GM19238 (cell line): ENCODE measurements at regions not wholly inside any gene's neighbourhood (a gene's known extent, or its start where the extent isn't known, plus 50 kb on each side); places are given as distances from the start of the nearest gene placed in this dataset.
"Not testable (repeated sequence)": the region's sequence is repeated elsewhere in the genome, so short reads cannot be mapped to it uniquely, and the experiment has no call there.

Source experiments
- DNase-seq: peaks from one replicate; pipeline ENCODE4 v3.0.0; 2011; ENCODE audit warnings: low spot score; ENCODE audit not compliant: insufficient read length

DNA sequence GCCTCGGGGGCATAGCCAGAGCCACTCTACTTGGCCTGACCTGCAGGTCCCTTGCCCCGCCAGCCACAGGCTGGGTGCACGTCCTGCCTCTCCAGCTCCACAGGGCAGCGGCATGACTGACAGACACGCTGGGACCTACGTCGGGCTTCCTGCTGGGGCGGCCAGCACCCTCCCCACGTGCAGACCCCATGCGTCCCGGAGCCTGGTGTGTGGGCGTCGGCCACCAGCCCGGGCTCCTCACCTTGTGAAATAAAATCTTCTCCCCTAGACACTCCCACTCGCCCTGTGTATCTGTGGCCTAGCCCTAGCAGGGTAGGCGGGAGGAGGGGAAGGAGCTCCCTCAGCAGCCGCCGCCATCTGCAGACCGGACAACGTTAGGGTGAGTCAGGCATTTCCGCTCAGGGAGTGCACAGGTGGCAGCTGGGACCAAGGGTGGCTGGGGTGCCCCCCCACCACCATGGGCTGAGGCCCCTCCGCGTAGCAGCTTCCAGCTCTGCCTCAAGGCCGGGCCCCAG, 119.5 kb downstream of the IGLL1 start:
- not testable (repeated sequence) for DNase-seq

DNA sequence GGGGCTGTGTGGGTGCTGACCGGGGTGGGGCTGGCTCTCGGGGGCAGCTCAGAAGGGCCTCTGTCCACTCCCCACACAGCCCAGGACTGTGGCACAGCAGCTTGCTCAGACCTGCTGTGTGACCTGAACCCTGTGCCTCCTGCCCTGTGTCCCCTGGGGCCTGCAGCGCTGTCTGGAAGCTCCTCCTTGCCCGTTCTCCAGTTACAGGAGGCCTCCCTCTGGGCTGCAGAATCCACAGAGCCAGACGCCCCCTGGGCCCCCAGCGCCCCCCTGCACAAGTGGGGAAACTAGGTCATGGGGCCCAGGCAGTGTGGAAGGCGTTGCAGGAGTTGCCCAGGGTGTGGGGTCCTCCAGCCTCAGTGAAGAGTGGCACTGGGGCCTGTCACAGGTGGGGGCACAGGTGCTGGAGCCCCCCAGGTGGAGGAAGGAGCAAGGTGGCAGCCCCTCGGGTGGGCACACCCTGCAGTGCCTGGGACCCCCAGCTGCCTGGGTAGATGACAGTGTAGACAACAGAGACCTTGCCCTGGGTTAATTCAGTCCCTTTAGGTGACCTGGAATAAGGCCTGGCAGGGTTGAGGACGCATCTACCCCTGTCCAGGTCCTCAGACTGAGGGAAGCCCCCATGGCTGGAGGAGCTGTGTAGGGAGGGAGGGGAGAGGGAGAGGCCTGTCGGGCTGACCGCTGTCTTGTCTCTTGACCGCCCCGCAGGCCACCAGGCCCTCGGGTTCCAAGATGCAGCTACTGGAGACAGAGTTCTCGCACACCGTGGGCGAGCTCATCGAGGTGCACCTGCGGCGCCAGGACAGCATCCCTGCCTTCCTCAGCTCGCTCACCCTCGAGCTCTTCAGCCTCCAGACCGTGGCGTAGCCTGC, 120.2 kb downstream of the IGLL1 start:
- not testable (repeated sequence) for DNase-seq

- no peak for DNase-seq
Observed at GRCh38 chr22:23458663-23459541, 121.2 kb downstream of the IGLL1 start.

GRCh38 chr22:23457380-23457985, 122.6 kb downstream of the IGLL1 start:
- DNase-seq, result no peak

- not testable (repeated sequence) for DNase-seq
Observed at GRCh38 chr22:23456666-23457379, 123.3 kb downstream of the IGLL1 start.

GRCh38 chr22:23454345-23454744, 125.7 kb downstream of the IGLL1 start:
- DNase-seq, result not testable (repeated sequence)

GRCh38 chr22:23453277-23453676, 126.8 kb downstream of the IGLL1 start:
- DNase-seq, result no peak

GRCh38 chr22:23452231-23453010, 127.7 kb downstream of the IGLL1 start:
- DNase-seq, result no peak

GRCh38 chr22:23451452-23452230, 128.4 kb downstream of the IGLL1 start:
- not testable (repeated sequence) for DNase-seq

DNA sequence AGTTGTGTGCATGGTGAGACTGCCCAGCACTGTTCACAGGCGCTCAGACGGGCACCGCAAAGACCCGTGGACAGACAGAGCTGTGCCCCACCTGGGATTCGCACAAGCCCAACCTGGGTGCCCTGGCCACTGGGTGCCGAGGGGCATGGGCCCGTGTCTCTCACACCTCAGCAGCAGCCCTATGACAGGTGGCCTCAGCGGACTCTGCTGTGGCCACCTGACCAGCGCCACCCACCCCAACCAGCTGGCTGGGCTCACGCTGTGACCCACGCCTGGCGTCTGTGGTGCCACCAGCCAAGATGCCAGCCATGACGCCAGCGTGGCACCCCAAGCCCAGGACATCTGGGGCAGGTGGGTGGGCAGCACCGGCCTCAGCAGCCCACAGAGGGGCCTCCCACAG, 129.3 kb downstream of the IGLL1 start:
- DNase-seq, result not testable (repeated sequence)

GRCh38 chr22:23450434-23450795, 129.7 kb downstream of the IGLL1 start:
- no peak for DNase-seq

DNA sequence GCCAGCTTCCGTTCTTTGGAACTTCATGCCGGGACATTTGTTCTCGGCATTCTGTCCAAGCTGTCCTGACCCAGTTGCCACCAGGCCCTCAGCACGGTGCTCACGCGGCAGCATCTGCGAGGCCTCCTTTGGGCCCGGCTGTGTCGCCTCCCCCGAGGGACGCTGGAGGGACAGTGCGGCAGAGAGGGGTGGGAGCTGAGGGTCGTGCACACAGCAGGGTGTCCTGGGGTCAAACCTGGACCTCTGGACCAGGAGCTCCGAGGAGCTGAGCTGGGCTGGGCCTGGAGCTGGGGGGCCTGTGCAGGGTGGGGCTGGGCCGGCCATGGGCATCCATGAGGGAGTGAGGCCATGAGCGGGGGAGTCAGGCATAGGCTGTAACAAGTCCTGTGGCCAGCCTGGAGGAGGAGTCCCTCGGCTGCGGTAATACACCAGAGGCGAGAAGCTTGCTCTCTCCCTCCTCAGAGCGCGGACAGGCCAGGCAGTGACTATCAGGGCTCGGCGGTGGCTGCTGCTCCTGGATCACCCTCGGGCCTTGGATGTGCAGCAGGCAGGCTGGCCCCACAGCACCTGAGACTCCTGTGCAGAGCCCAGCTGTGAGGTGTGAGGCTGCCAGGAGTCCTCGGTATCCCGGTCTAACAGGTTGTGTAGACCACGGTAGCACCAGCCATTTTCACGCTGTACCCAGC, 130.2 kb downstream of the IGLL1 start:
- not testable (repeated sequence) for DNase-seq

DNA sequence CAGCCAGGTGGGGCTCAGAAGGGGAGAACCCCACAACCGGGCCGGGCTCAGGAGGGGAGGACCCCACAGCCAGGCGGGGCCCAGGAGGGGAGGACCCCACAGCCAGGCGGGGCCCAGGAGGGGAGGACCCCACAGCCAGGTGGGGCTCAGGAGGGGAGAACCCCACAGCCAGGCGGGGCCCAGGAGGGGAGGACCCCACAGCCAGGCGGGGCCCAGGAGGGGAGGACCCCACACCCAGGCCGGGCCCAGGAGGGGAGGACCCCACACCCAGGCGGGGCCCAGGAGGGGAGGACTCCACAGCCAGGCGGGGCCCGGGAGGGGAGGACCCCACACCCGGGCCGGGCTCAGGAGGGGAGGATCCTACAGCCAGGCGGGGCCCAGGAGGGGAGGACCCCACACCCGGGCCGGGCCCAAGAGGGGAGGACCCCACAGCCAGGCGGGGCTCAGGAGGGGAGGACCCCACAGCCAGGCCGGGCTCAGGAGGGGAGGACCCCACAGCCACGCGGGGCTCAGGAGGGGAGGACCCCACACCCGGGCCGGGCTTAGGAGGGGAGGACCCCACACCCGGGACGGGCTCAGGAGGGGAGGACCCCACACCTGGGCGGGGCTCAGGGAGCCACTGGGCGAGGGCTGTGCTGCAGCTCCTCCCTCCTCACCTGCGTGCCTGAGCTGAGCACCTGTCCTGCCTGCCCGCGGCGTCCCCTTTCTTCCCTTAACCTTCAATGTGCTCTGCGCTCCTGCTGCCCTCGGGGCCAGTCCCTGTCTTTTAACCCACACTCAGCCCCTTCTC, 131.4 kb downstream of the IGLL1 start:
- not testable (repeated sequence) for DNase-seq

DNA sequence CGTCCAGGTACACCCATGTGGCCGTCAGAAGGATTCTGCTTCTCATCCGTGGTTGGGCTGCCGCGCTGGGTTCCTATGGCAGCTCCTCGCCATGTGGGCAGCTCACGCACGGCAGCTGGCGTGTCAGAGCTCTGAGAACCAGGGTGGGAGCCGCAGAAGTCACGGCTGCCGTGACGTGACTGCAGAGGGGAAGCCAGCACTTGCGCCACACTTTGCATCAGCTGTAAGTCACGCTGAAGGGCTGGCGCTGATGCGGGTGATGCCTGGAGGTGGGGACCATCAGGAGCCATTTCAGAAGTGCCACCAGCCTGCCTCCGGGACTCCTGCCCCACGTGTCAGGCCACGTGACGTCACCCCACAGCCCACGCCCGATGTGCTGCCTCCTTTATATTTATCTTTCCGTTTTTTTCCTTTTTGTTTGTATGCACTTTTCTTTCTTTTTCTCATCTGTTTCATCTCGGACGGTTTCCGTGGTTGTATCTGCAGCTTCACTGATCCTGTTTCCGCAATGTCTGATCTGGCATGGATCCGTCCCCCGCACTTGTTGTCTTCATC, 133.2 kb downstream of the IGLL1 start:
- DNase-seq, result no peak

DNA sequence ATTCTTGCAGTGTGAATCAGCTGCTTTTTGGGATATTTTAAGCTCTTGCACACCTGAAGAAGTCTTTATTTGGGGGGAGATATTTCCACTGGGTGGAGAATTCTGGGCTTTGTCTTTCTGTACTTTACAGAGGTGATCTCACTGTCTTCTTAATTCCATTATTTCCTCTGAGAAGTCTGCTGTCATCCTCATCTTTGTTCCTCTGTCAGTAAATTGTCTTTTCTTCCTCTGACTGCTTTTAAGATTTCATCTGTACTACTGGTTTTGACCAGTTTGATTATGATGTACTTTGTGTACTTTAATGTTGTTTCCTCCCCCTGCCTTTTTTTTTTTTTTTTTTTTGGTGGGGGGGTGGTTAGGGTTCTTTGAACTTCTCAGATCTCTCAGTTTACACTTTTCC, 133.9 kb downstream of the IGLL1 start:
- DNase-seq, result not testable (repeated sequence)

DNA sequence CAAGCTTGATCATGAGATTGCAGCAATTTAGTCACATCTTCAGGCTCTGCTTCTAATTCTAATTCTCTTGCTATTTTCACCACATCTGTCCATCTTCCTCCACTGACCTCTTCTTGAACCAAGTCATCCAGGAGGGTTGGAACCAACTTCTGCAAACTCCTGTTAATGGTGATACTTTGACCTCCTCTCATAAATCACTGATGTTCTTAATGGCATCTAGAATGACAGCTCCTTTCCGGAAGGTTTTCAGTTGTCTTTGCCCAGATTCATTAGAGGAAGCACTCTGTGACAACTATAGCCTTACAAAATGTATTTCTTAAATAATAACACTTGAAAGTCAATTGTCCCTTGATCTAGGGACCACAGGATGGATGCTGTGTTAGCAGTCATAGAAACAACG, 136.2 kb downstream of the IGLL1 start:
- not testable (repeated sequence) for DNase-seq

GRCh38 chr22:23439581-23439980, 140.5 kb downstream of the IGLL1 start:
- DNase-seq, result not testable (repeated sequence)

DNA sequence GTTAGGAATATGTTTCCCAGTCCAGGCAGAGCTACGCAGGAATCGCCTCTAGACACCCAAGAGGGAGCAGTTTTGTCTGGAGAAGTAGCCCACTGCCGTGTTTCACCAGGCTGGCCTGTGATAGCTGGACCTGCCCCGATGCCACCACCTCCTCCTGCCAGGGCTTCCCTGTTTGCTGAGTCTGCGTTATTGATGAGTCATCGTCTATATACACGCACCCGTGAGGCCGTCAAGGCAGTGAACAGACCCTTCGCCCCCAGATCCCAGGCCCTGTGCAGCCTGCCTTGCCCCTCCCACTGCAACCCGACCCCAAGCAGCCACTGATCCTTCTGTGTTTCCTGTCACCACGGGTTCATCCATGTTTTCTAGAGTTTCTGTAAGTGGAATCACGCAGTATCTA, 141.9 kb downstream of the IGLL1 start:
- DNase-seq, result no peak
